H9 (cell line): ENCODE measurements at regions not wholly inside any gene's neighbourhood (a gene's known extent, or its start where the extent isn't known, plus 50 kb on each side); places are given as distances from the start of the nearest gene placed in this dataset.

Source experiments
- DNase-seq: peaks from one replicate; pipeline ENCODE4 v3.0.0-alpha.2; 2017
- H2AFZ ChIP-seq: one replicate; pipeline ENCODE4 v1.6.1; 2013; ENCODE audit warnings: mild to moderate bottlenecking, low read length, control low read depth, moderate library complexity
- H2AK5ac ChIP-seq: 2 replicates; pipeline ENCODE4 v1.6.1; 2013; ENCODE audit warnings: low read length, control low read depth, mixed read lengths; ENCODE audit not compliant: insufficient read length
- H2BK120ac ChIP-seq: one replicate; pipeline ENCODE4 v1.6.1; 2013; ENCODE audit warnings: low read depth, mild to moderate bottlenecking, low read length, control low read depth, inconsistent platforms; ENCODE audit not compliant: poor library complexity, severe bottlenecking
- H2BK12ac ChIP-seq: 2 replicates; pipeline ENCODE4 v1.6.1; 2013; ENCODE audit warnings: low read length, control low read depth, mixed read lengths, low read depth; ENCODE audit not compliant: insufficient read length
- H2BK15ac ChIP-seq: 2 replicates; pipeline ENCODE4 v1.6.1; 2013; ENCODE audit warnings: low read depth, low read length, control low read depth
- H2BK20ac ChIP-seq: one replicate; pipeline ENCODE4 v1.6.1; 2013; ENCODE audit warnings: low read depth, mild to moderate bottlenecking, low read length, control low read depth, inconsistent platforms; ENCODE audit not compliant: poor library complexity, severe bottlenecking
- H2BK5ac ChIP-seq: 2 replicates; pipeline ENCODE4 v1.6.1; 2013; ENCODE audit warnings: low read length, control low read depth, mixed read lengths; ENCODE audit not compliant: insufficient read length
- H3K14ac ChIP-seq: 2 replicates; pipeline ENCODE4 v1.6.1; 2013; ENCODE audit warnings: low read length, control low read depth; ENCODE audit not compliant: insufficient read depth
- H3K18ac ChIP-seq: 2 replicates; pipeline ENCODE4 v1.6.1; 2013; ENCODE audit warnings: low read depth, mild to moderate bottlenecking, mixed read lengths, low read length, control low read depth; ENCODE audit not compliant: insufficient read length
- H3K23ac ChIP-seq: 2 replicates; pipeline ENCODE4 v1.6.1; 2013; ENCODE audit warnings: low read length, control low read depth, mixed read lengths, low read depth; ENCODE audit not compliant: insufficient read length
- H3K23me2 ChIP-seq: 2 replicates; pipeline ENCODE4 v1.6.1; 2013; ENCODE audit warnings: low read depth, mild to moderate bottlenecking, mixed read lengths, low read length, control low read depth; ENCODE audit not compliant: insufficient read length, poor library complexity, severe bottlenecking
- H3K27ac ChIP-seq: 2 replicates; pipeline ENCODE4 v1.5.1; 2013; ENCODE audit warnings: low read length, control low read depth, mixed read lengths, low read depth; ENCODE audit not compliant: insufficient read length
- H3K27me3 ChIP-seq: 2 replicates; pipeline ENCODE4 v1.6.1; 2013; ENCODE audit warnings: low read length, control low read depth, inconsistent platforms; ENCODE audit not compliant: insufficient read depth
- H3K4ac ChIP-seq: 2 replicates; pipeline ENCODE4 v1.6.1; 2013; ENCODE audit warnings: low read depth, mild to moderate bottlenecking, control low read depth, inconsistent platforms, low read length, moderate library complexity
- H3K4me1 ChIP-seq: 2 replicates; pipeline ENCODE4 v1.6.1; 2013; ENCODE audit warnings: low read length, control low read depth, inconsistent platforms; ENCODE audit not compliant: insufficient read depth
- H3K4me2 ChIP-seq: 2 replicates; pipeline ENCODE4 v1.6.1; 2013; ENCODE audit warnings: low read length, control low read depth, mixed read lengths; ENCODE audit not compliant: insufficient read length, insufficient read depth
- H3K56ac ChIP-seq: 2 replicates; pipeline ENCODE4 v1.6.1; 2013; ENCODE audit warnings: low read depth, mild to moderate bottlenecking, mixed read lengths, low read length, control low read depth; ENCODE audit not compliant: insufficient read length
- H3K79me1 ChIP-seq: 2 replicates; pipeline ENCODE4 v1.6.1; 2013; ENCODE audit warnings: low read depth, mild to moderate bottlenecking, moderate library complexity, low read length, control low read depth, inconsistent platforms; ENCODE audit not compliant: insufficient read depth, poor library complexity, severe bottlenecking
- H3K79me2 ChIP-seq: 2 replicates; pipeline ENCODE4 v1.6.1; 2013; ENCODE audit warnings: low read length, control low read depth, inconsistent platforms; ENCODE audit not compliant: insufficient read depth
- H3K9ac ChIP-seq: 2 replicates; pipeline ENCODE4 v1.6.1; 2013; ENCODE audit warnings: low read length, control low read depth, mixed read lengths; ENCODE audit not compliant: insufficient read length; ENCODE audit errors: extremely low read depth
- H3K9me3 ChIP-seq: one replicate; pipeline ENCODE4 v1.6.1; 2013; ENCODE audit warnings: low read depth, low read length, inconsistent platforms; ENCODE audit not compliant: control insufficient read depth
- H3T11ph ChIP-seq: one replicate; pipeline ENCODE4 v1.6.1; 2013; ENCODE audit warnings: mild to moderate bottlenecking, low read length, control low read depth, inconsistent platforms
- H4K20me1 ChIP-seq: one replicate; pipeline ENCODE4 v1.6.1; 2013; ENCODE audit not compliant: control insufficient read depth, insufficient read length, insufficient read depth
- H4K5ac ChIP-seq: 2 replicates; pipeline ENCODE4 v1.6.1; 2013; ENCODE audit warnings: low read depth, mild to moderate bottlenecking, mixed read lengths, low read length, control low read depth; ENCODE audit not compliant: insufficient read length
- H4K8ac ChIP-seq: replicated peaks from 2 replicates; pipeline ENCODE4 v1.6.1; 2013; ENCODE audit warnings: low read length, control low read depth, mixed read lengths, low read depth; ENCODE audit not compliant: insufficient read length
- H4K91ac ChIP-seq: 2 replicates; pipeline ENCODE4 v1.6.1; 2013; ENCODE audit warnings: low read depth, mild to moderate bottlenecking, moderate library complexity, mixed read lengths, low read length, control low read depth; ENCODE audit not compliant: insufficient read length
- H3K27ac Mint-ChIP-seq, 3 experiments: 2 replicates in 2 of 3; 3 replicates in 1 of 3; pipeline ENCODE4 v1.8.0; 2020 to 2021; ENCODE audit warnings: mixed read lengths in 3 of 3, mild to moderate bottlenecking in 1 of 3, moderate library complexity in 1 of 3
- H3K27me3 Mint-ChIP-seq: 2 replicates; pipeline ENCODE4 v1.8.0; 2021; ENCODE audit warnings: low read depth, mild to moderate bottlenecking, moderate library complexity, mixed read lengths
- H3K36me3 Mint-ChIP-seq, 3 experiments: 2 replicates in 2 of 3; 3 replicates in 1 of 3; pipeline ENCODE4 v1.8.0; 2020 to 2021; ENCODE audit warnings: low read depth in 3 of 3, mixed read lengths in 3 of 3; ENCODE audit not compliant: insufficient read depth in 1 of 3
- H3K4me1 Mint-ChIP-seq, 2 experiments: 2 replicates each; pipeline ENCODE4 v1.8.0; 2020; ENCODE audit warnings: mixed read lengths in 2 of 2
- H3K4me3 Mint-ChIP-seq, 2 experiments: 2 replicates in 1 of 2; 3 replicates in 1 of 2; pipeline ENCODE4 v1.8.0; 2020 to 2021; ENCODE audit warnings: mild to moderate bottlenecking in 2 of 2, mixed read lengths in 2 of 2, moderate library complexity in 1 of 2
- H3K9me3 Mint-ChIP-seq, 2 experiments: 2 replicates in 1 of 2; 3 replicates in 1 of 2; pipeline ENCODE4 v1.8.0; 2020; ENCODE audit warnings: mild to moderate bottlenecking in 2 of 2, mixed read lengths in 2 of 2, moderate library complexity in 1 of 2
- WGBS: extraction: QIAGEN DNeasy Blood & Tissue Kit; methylation state at CpG from one replicate; pipeline ENCODE4 v1.1.7; 2013; ENCODE audit warnings: missing lambda C conversion rate, low lambda C conversion rate, mixed read lengths; ENCODE audit not compliant: insufficient read length; ENCODE audit errors: extremely low coverage; 5-methylcytosine and 5-hydroxymethylcytosine counted together
- TF ChIP-seq, protein P1 (sequence below): fragments of 200-600 bp; sonication (generic); conservative IDR thresholded peaks from 3 replicates; pipeline ENCODE4 v1.8.0; 2021; ENCODE audit warnings: antibody characterized with exemption, mild to moderate bottlenecking

DNA sequence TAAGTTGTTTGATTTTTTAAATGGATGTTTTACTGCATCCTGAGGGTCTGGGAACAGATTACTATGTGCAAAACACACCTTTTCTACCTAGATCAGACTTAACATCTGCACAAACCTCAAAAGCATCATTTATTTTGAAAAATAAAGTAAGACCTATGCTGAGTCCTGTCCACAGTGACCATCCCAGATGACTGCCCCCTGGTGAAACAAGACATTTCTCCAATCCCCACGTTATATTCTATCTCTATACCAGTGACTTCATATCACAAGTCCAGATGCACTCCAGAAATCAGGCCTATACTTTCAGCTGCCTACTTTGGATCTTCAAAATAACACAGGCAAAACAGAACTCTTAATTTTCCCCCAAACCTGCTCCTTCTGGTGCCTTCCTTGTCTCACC, 143.2 kb downstream of the P2RY1 start:
- Mint-ChIP-seq H3K27me3 (no peaks in the 10 kb centered on the region), H3K9me3 (peaks cover 13 to 15% of the 10 kb centered on the region in 2 experiments; a peak in 4 of 5 replicates), H3K4me3 (no peak overlapping the region), H3K36me3 (peaks cover 0 to 6% (median 5%) of the 10 kb centered on the region in 3 experiments; a peak in 3 of 7 replicates), H3K27ac (no peak overlapping the region), H3K4me1 (no peaks in the 10 kb centered on the region)
- H3T11ph ChIP-seq: no peak overlapping the region
- H2AK5ac ChIP-seq: no peak overlapping the region
- WGBS: no CpG with 5 or more reads among the region's 1 CpG
- no peak for DNase-seq
- H3K79me2 ChIP-seq: no peaks in the 10 kb centered on the region
- H2BK120ac ChIP-seq: no peak overlapping the region
- H3K18ac ChIP-seq: no peak overlapping the region
- no peak overlapping the region for H4K8ac ChIP-seq
- H3K27ac ChIP-seq: no peak overlapping the region
- no peak overlapping the region for H2BK12ac ChIP-seq
- H3K9me3 ChIP-seq: no peaks in the 10 kb centered on the region
- H3K23me2 ChIP-seq: no peaks in the 10 kb centered on the region
- H2BK20ac ChIP-seq: no peak overlapping the region
- H3K14ac ChIP-seq: no peak overlapping the region
- H4K5ac ChIP-seq: no peak overlapping the region
- H2AFZ ChIP-seq: no peak overlapping the region
- no peak overlapping the region for H2BK15ac ChIP-seq
- no peaks in the 10 kb centered on the region for H3K4me1 ChIP-seq
- H3K9ac ChIP-seq: no peak overlapping the region
- H3K4me2 ChIP-seq: no peak overlapping the region
- no peak overlapping the region for H4K91ac ChIP-seq
- H3K79me1 ChIP-seq: no peaks in the 10 kb centered on the region
- TF ChIP-seq, protein P1, sequence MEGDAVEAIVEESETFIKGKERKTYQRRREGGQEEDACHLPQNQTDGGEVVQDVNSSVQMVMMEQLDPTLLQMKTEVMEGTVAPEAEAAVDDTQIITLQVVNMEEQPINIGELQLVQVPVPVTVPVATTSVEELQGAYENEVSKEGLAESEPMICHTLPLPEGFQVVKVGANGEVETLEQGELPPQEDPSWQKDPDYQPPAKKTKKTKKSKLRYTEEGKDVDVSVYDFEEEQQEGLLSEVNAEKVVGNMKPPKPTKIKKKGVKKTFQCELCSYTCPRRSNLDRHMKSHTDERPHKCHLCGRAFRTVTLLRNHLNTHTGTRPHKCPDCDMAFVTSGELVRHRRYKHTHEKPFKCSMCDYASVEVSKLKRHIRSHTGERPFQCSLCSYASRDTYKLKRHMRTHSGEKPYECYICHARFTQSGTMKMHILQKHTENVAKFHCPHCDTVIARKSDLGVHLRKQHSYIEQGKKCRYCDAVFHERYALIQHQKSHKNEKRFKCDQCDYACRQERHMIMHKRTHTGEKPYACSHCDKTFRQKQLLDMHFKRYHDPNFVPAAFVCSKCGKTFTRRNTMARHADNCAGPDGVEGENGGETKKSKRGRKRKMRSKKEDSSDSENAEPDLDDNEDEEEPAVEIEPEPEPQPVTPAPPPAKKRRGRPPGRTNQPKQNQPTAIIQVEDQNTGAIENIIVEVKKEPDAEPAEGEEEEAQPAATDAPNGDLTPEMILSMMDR: no peak
- H3K56ac ChIP-seq: no peak overlapping the region
- H3K4ac ChIP-seq: no peak overlapping the region
- no peak overlapping the region for H3K23ac ChIP-seq
- no peaks in the 10 kb centered on the region for H4K20me1 ChIP-seq
- H3K27me3 ChIP-seq: no peaks in the 10 kb centered on the region
- no peak overlapping the region for H2BK5ac ChIP-seq
